Gastroesophageal sphincter (tissue), 3 donors: ENCODE measurements at regions not wholly inside any gene's neighbourhood (a gene's known extent, or its start where the extent isn't known, plus 50 kb on each side); places are given as distances from the start of the nearest gene placed in this dataset.

ENCODE experiments used
- CTCF ChIP-seq, 4 experiments: fragments of 200-600 bp in 2 of 4; fragments of 450-650 bp in 2 of 4; sonication (generic) in 1 of 4; IDR thresholded peaks; one replicate each; pipeline ENCODE4 v1.5.1; 2017 to 2019; ENCODE audit warnings: antibody characterized with exemption in 4 of 4, mild to moderate bottlenecking in 2 of 4, moderate library complexity in 2 of 4
- EP300 ChIP-seq: sonication (generic); formaldehyde crosslinking; IDR thresholded peaks from one replicate; pipeline ENCODE4 v1.6.1; 2017; ENCODE audit warnings: antibody characterized with exemption, mild to moderate bottlenecking
- POLR2A ChIP-seq, 2 donors: fragments of 450-650 bp; IDR thresholded peaks; one replicate each; pipeline ENCODE4 v1.6.1; 2017; ENCODE audit warnings: antibody characterized with exemption in 2 of 2, mild to moderate bottlenecking in 2 of 2, moderate library complexity in 1 of 2
- POLR2AphosphoS5 ChIP-seq: sonication (generic); formaldehyde crosslinking; IDR thresholded peaks from one replicate; pipeline ENCODE4 v1.6.1; 2017; ENCODE audit warnings: antibody characterized with exemption

DNA sequence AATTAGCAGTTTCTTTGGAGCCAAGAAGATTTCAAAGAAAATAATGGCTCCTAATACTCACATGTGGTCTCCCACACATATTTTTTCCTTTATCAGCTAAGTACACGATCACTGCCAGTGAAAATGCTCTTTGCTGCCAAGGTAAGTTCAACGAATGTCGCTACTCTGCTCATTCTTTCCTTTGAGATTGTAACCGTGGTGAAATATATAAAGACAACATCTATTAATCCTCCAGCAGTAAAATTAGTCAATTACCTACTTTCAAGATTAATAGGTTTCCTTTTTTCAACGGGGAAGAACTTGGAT lies 672.2 kb downstream of the GATA3 start:
- TF ChIP-seq CTCF (IDR thresholded peaks at IDR 0.05) (no peak), POLR2AphosphoS5 (no peak), POLR2A (IDR thresholded peaks at IDR 0.05) (no peak), EP300 (no peak)
